B cell (primary cell): ENCODE measurements at regions not wholly inside any gene's neighbourhood (a gene's known extent, or its start where the extent isn't known, plus 50 kb on each side); places are given as distances from the start of the nearest gene placed in this dataset.

Experiments
- ATAC-seq: fragments of 200-7000 bp; cut with Tn5 transposase; one replicate; pipeline ENCODE4 v1.10.0; 2021; ENCODE audit warnings: low read depth, mild to moderate bottlenecking, moderate number of reproducible peaks, moderate library complexity
- CTCF ChIA-PET: fragments of 350-600 bp; sonication (Branson Sonifier 250); formaldehyde crosslinking; loops from one replicate; lab custom pipeline; 2021; ENCODE audit warnings: antibody characterized with exemption, inconsistent platforms; lab: Charles Lee
- POLR2A ChIA-PET: fragments of 350-600 bp; sonication (Branson Sonifier 250); formaldehyde crosslinking; loops from one replicate; lab custom pipeline; 2021; ENCODE audit warnings: antibody characterized with exemption; lab: Charles Lee
- DNase-seq: peaks from one replicate; pipeline ENCODE4 v3.0.0; 2013
- H2AFZ ChIP-seq: 2 replicates; pipeline ENCODE4 v1.6.1; 2012; ENCODE audit warnings: mild to moderate bottlenecking, low read depth, low read length; ENCODE audit not compliant: insufficient read depth, poor library complexity, severe bottlenecking
- H3K27ac ChIP-seq, 2 donors: 1 replicate in 1 of 2; 2 replicates in 1 of 2; pipeline ENCODE4 v1.5.1; 2012 to 2013; ENCODE audit warnings: low read length in 2 of 2, mild to moderate bottlenecking in 2 of 2, moderate library complexity in 1 of 2
- H3K27me3 ChIP-seq, 4 experiments: fragments of 200-600 bp in 1 of 4; sonication (generic) in 1 of 4; replicated peaks in 1 of 4; 1 replicate in 2 of 4; 2 replicates in 2 of 4; pipeline versions ENCODE4 v1.6.1 to v1.7.0; 2013 to 2016; ENCODE audit warnings: low read length in 3 of 4, mild to moderate bottlenecking in 2 of 4, mixed read lengths in 1 of 4, moderate library complexity in 1 of 4; ENCODE audit not compliant: insufficient read depth in 4 of 4, control insufficient read depth in 3 of 4; ENCODE audit errors: control extremely low read depth in 1 of 4
- H3K36me3 ChIP-seq, 2 experiments: replicated peaks in 1 of 2; 1 replicate in 1 of 2; 2 replicates in 1 of 2; pipeline versions ENCODE4 v1.6.1 to v1.7.1; 2013; ENCODE audit warnings: low read length in 1 of 2; ENCODE audit not compliant: insufficient read depth in 2 of 2, control insufficient read depth in 1 of 2; ENCODE audit errors: control extremely low read depth in 1 of 2, extremely low read depth in 1 of 2
- H3K4me1 ChIP-seq, 2 donors: fragments of 200-600 bp in 1 of 2; sonication (generic) in 1 of 2; 1 replicate in 1 of 2; 2 replicates in 1 of 2; pipeline versions ENCODE4 v1.5.1 to v1.6.1; 2013 to 2017; ENCODE audit warnings: low read length in 2 of 2; ENCODE audit not compliant: control insufficient read depth in 2 of 2, insufficient read depth in 2 of 2
- H3K4me2 ChIP-seq: replicated peaks from 2 replicates; pipeline ENCODE3; 2012; ENCODE audit warnings: mild to moderate bottlenecking, low read depth, low read length; ENCODE audit not compliant: poor library complexity, severe bottlenecking
- H3K4me3 ChIP-seq, 5 experiments: fragments of 200-600 bp in 1 of 5; sonication (generic) in 1 of 5; 1 replicate in 3 of 5; 2 replicates in 2 of 5; pipeline versions ENCODE4 v1.5.1 to v1.7.0; 2011 to 2016; ENCODE audit warnings: low read length in 4 of 5, mild to moderate bottlenecking in 4 of 5, low read depth in 2 of 5, control low read depth in 1 of 5, moderate library complexity in 1 of 5; ENCODE audit not compliant: insufficient read depth in 1 of 5; ENCODE audit errors: control extremely low read depth in 1 of 5, extremely low read depth in 1 of 5
- H3K79me2 ChIP-seq: fragments of 200-600 bp; sonication (generic); one replicate; pipeline ENCODE4 v1.6.0; 2016; ENCODE audit warnings: low read length; ENCODE audit not compliant: control insufficient read depth, insufficient read depth
- H3K9ac ChIP-seq: fragments of 200-600 bp; sonication (generic); 2 replicates; pipeline ENCODE4 v1.6.1; 2017; ENCODE audit warnings: mild to moderate bottlenecking, low read length, moderate library complexity
- H3K9me3 ChIP-seq, 3 donors: one replicate each; pipeline versions ENCODE4 v1.6.1 to v1.7.1; 2013; ENCODE audit warnings: low read length in 2 of 3; ENCODE audit not compliant: control insufficient read depth in 2 of 3, insufficient read depth in 1 of 3; ENCODE audit errors: control extremely low read depth in 1 of 3
- H4K20me1 ChIP-seq: 2 replicates; pipeline ENCODE4 v1.6.0; 2012; ENCODE audit warnings: mild to moderate bottlenecking, low read length; ENCODE audit not compliant: insufficient read depth, control insufficient read depth, poor library complexity, severe bottlenecking
- H3K27ac Mint-ChIP-seq: one replicate; pipeline ENCODE4 v1.8.0; 2021; ENCODE audit warnings: mixed read lengths
- H3K27me3 Mint-ChIP-seq: one replicate; pipeline ENCODE4 v1.8.0; 2021; ENCODE audit warnings: mixed read lengths
- H3K4me1 Mint-ChIP-seq: one replicate; pipeline ENCODE4 v1.8.0; 2021; ENCODE audit warnings: mixed read lengths
- H3K4me3 Mint-ChIP-seq: one replicate; pipeline ENCODE4 v1.8.0; 2021; ENCODE audit warnings: mixed read lengths
- H3K9me3 Mint-ChIP-seq: one replicate; pipeline ENCODE4 v1.8.0; 2022; ENCODE audit warnings: mixed read lengths; ENCODE audit not compliant: insufficient read depth
- EZH2 ChIP-seq: IDR thresholded peaks from 2 replicates; pipeline ENCODE4 v1.6.1; 2012; ENCODE audit warnings: borderline replicate concordance, low read depth, mild to moderate bottlenecking, moderate library complexity, low read length; ENCODE audit not compliant: insufficient read depth, poor library complexity, severe bottlenecking
- WGBS: methylation state at CpG from one replicate; pipeline ENCODE4 v1.1.5; 2013; ENCODE audit warnings: missing lambda C conversion rate; ENCODE audit not compliant: insufficient coverage; 5-methylcytosine and 5-hydroxymethylcytosine counted together
- intact Hi-C: fragments of 100-400 bp; cut with micrococcal nuclease; formaldehyde crosslinking; loops from one replicate; pipeline ENCODE4 v1.10.0; 2022
- TF ChIP-seq, protein P1 (sequence below): fragments of 200-600 bp; IDR thresholded peaks from one replicate; pipeline ENCODE4 v1.8.0; 2022; ENCODE audit warnings: antibody characterized with exemption, mild to moderate bottlenecking

DNA sequence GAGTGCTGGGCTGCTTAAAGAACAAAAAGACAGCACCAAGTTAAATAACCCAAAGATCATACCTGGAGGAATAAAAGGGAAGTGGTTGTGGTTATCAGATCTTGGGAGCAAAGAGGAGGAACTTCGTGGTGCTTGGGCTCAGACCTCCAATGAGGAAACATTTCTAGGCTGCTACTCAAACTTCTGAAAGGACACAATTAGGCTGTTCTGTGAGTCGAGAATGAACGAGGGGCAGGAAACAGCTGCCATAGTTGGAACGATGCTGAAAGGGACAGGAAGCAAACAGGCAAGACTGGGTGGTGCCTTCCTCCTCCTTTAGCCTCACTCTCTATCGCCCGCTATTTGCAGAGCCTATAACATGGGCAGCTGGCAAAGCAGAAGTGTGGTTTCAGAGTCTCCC lies 276.3 kb upstream of the ARRDC4 start:
- H3K27ac Mint-ChIP-seq = no peak overlapping the region
- Histone ChIP-seq H2AFZ (no peak overlapping the region), H3K4me1 (no peaks in the 10 kb centered on the region), H4K20me1 (no peaks in the 10 kb centered on the region), H3K27ac (no peak overlapping the region), H3K4me2 (no peak overlapping the region), H3K9ac (no peak overlapping the region), H3K9me3 (peaks cover 0 to 2% (median 0%) of the 10 kb centered on the region in 3 donors), H3K27me3 (no peaks in the 10 kb centered on the region), H3K79me2 (no peaks in the 10 kb centered on the region), H3K4me3 (no peak overlapping the region), H3K36me3 (no peaks in the 10 kb centered on the region)
- H3K27me3 Mint-ChIP-seq = no peaks in the 10 kb centered on the region
- ChIA-PET POLR2A (no interaction called here), CTCF (no interaction called here)
- 0% methylated on average over 6 of the region's 6 CpGs for WGBS
- no peak for DNase-seq
- no peak overlapping the region for H3K4me3 Mint-ChIP-seq
- TF ChIP-seq, protein P1, sequence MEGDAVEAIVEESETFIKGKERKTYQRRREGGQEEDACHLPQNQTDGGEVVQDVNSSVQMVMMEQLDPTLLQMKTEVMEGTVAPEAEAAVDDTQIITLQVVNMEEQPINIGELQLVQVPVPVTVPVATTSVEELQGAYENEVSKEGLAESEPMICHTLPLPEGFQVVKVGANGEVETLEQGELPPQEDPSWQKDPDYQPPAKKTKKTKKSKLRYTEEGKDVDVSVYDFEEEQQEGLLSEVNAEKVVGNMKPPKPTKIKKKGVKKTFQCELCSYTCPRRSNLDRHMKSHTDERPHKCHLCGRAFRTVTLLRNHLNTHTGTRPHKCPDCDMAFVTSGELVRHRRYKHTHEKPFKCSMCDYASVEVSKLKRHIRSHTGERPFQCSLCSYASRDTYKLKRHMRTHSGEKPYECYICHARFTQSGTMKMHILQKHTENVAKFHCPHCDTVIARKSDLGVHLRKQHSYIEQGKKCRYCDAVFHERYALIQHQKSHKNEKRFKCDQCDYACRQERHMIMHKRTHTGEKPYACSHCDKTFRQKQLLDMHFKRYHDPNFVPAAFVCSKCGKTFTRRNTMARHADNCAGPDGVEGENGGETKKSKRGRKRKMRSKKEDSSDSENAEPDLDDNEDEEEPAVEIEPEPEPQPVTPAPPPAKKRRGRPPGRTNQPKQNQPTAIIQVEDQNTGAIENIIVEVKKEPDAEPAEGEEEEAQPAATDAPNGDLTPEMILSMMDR = no peak
- no peak for TF ChIP-seq EZH2
- peaks cover under 1% of the 10 kb centered on the region for H3K9me3 Mint-ChIP-seq
- ATAC-seq = no peak
- intact Hi-C loops = no loop called here
- H3K4me1 Mint-ChIP-seq = no peaks in the 10 kb centered on the region

DNA sequence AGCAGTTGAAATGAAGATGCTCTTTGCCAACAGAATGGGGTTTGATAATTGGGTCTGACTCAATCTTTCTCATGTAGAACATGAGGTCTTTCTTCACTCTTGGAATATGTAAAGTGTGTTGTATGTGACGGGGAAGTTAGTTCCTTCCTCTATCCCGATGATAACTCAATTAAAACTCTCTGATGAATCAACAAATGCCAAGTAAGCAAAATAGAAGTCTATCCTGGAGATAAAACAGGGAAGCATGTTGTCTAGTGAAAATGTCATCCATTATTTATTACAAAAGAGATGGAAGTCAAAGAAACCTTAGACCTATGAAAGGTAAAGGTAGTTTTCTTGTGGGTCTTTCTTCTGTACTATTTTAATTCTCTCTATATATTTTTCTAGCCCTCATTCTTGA lies 274.2 kb upstream of the ARRDC4 start:
- CTCF ChIA-PET = no interaction called here
- Histone ChIP-seq H3K27me3 (no peaks in the 10 kb centered on the region), H3K4me1 (no peaks in the 10 kb centered on the region), H2AFZ (no peak overlapping the region), H3K79me2 (no peaks in the 10 kb centered on the region), H3K4me3 (no peak overlapping the region), H3K36me3 (no peaks in the 10 kb centered on the region), H3K27ac (no peak overlapping the region), H4K20me1 (no peaks in the 10 kb centered on the region), H3K9ac (no peak overlapping the region), H3K4me2 (no peak overlapping the region), H3K9me3 (peaks cover 0 to 2% (median 0%) of the 10 kb centered on the region in 3 donors)
- Mint-ChIP-seq H3K27ac (no peak overlapping the region), H3K9me3 (peaks cover 3% of the 10 kb centered on the region), H3K4me3 (no peak overlapping the region), H3K27me3 (no peaks in the 10 kb centered on the region), H3K4me1 (no peaks in the 10 kb centered on the region)
- WGBS = no CpG with 5 or more reads among the region's 2 CpGs
- POLR2A ChIA-PET = no interaction called here
- DNase-seq (no peak), ATAC-seq (no peak)
- intact Hi-C loops = no loop called here
- TF ChIP-seq EZH2 = no peak
- TF ChIP-seq, protein P1 = no peak
